Dendritic cell treated with granulocyte-macrophage colony-stimulating factor and Interleukin-4, amounts not matched to agents 40 ng/mL and 50 ng/mL, for 4 days (primary cell): ENCODE measurements at regions not wholly inside any gene's neighbourhood (a gene's known extent, or its start where the extent isn't known, plus 50 kb on each side); places are given as distances from the start of the nearest gene placed in this dataset.

ENCODE experiments used
- H3K27ac Mint-ChIP-seq: one replicate; pipeline ENCODE4 v1.8.0; 2022; ENCODE audit warnings: mild to moderate bottlenecking, mixed read lengths
- H3K27me3 Mint-ChIP-seq: one replicate; pipeline ENCODE4 v1.8.0; 2022; ENCODE audit warnings: mild to moderate bottlenecking, mixed read lengths
- H3K36me3 Mint-ChIP-seq: one replicate; pipeline ENCODE4 v1.8.0; 2022; ENCODE audit warnings: low read depth, mixed read lengths
- H3K4me1 Mint-ChIP-seq: one replicate; pipeline ENCODE4 v1.8.0; 2022; ENCODE audit warnings: low read depth, mixed read lengths
- H3K4me3 Mint-ChIP-seq: one replicate; pipeline ENCODE4 v1.8.0; 2022; ENCODE audit warnings: mild to moderate bottlenecking, moderate library complexity, mixed read lengths
- H3K9me3 Mint-ChIP-seq: one replicate; pipeline ENCODE4 v1.8.0; 2022; ENCODE audit warnings: mixed read lengths
- intact Hi-C: fragments of 100-400 bp; cut with micrococcal nuclease; formaldehyde crosslinking; loops from one replicate; pipeline ENCODE4 v1.15.0; 2022

- H3K27me3 Mint-ChIP-seq = peaks cover 1% of the 10 kb centered on the region
- H3K4me3 Mint-ChIP-seq = no peak overlapping the region
- H3K36me3 Mint-ChIP-seq = no peaks in the 10 kb centered on the region
- no peak overlapping the region for H3K27ac Mint-ChIP-seq
- no peaks in the 10 kb centered on the region for H3K4me1 Mint-ChIP-seq
- intact Hi-C loops = loop anchor here (1.0 to 2.0 kb wide), 3 partner anchors 33 to 161 kb away; no protein-coding TSS in a partner anchor
- no peaks in the 10 kb centered on the region for H3K9me3 Mint-ChIP-seq
Measured at GRCh38 chr6:152863618-152864326, 113.2 kb downstream of the VIP start.

GRCh38 chr6:152874267-152874666, 108.6 kb downstream of the FBXO5 start:
- intact Hi-C loops = no loop called here

GRCh38 chr6:152874846-152875568, 107.8 kb downstream of the FBXO5 start:
- Mint-ChIP-seq H3K27ac (no peak overlapping the region), H3K36me3 (no peaks in the 10 kb centered on the region), H3K27me3 (no peaks in the 10 kb centered on the region), H3K4me3 (no peak overlapping the region), H3K9me3 (peaks cover 11% of the 10 kb centered on the region), H3K4me1 (peaks cover 7% of the 10 kb centered on the region)
- intact Hi-C loops = no loop called here

More at GRCh38 chr6:152874267-152874666, 108.6 kb downstream of the FBXO5 start:
- Mint-ChIP-seq H3K27me3 (no peaks in the 10 kb centered on the region), H3K27ac (no peak overlapping the region), H3K36me3 (no peaks in the 10 kb centered on the region), H3K4me1 (no peaks in the 10 kb centered on the region), H3K4me3 (no peak overlapping the region), H3K9me3 (peaks cover 3% of the 10 kb centered on the region)

- intact Hi-C loops = no loop called here
- Mint-ChIP-seq H3K4me3 (no peak overlapping the region), H3K9me3 (peaks cover 49% of the 10 kb centered on the region), H3K4me1 (peaks cover 7% of the 10 kb centered on the region), H3K27me3 (no peaks in the 10 kb centered on the region), H3K27ac (no peak overlapping the region), H3K36me3 (no peaks in the 10 kb centered on the region)
Measured at GRCh38 chr6:152879681-152880080, 103.2 kb downstream of the FBXO5 start.

- no peak overlapping the region for H3K27ac Mint-ChIP-seq
- no peak overlapping the region for H3K4me3 Mint-ChIP-seq
- H3K9me3 Mint-ChIP-seq = no peaks in the 10 kb centered on the region
- no peaks in the 10 kb centered on the region for H3K36me3 Mint-ChIP-seq
- H3K4me1 Mint-ChIP-seq = no peaks in the 10 kb centered on the region
- no peaks in the 10 kb centered on the region for H3K27me3 Mint-ChIP-seq
- intact Hi-C loops = no loop called here
Measured at GRCh38 chr6:152893187-152893586, 89.7 kb downstream of the FBXO5 start.

GRCh38 chr6:152896923-152897322, 85.9 kb downstream of the FBXO5 start:
- Mint-ChIP-seq H3K27me3 (no peaks in the 10 kb centered on the region), H3K27ac (no peak overlapping the region), H3K36me3 (no peaks in the 10 kb centered on the region), H3K4me1 (no peaks in the 10 kb centered on the region), H3K4me3 (no peak overlapping the region), H3K9me3 (no peaks in the 10 kb centered on the region)
- intact Hi-C loops = loop anchor here (2.0 kb wide), 1 partner anchor 32 kb away; no protein-coding TSS in a partner anchor

GRCh38 chr6:152897807-152898399, 84.9 kb downstream of the FBXO5 start:
- Mint-ChIP-seq H3K27me3 (no peaks in the 10 kb centered on the region), H3K4me3 (no peak overlapping the region), H3K36me3 (no peaks in the 10 kb centered on the region), H3K4me1 (no peaks in the 10 kb centered on the region), H3K27ac (no peak overlapping the region), H3K9me3 (no peaks in the 10 kb centered on the region)
- intact Hi-C loops = loop anchor here (2.0 kb wide), 1 partner anchor 33 kb away; no protein-coding TSS in a partner anchor

- H3K27ac Mint-ChIP-seq = no peak overlapping the region
- H3K4me3 Mint-ChIP-seq = no peak overlapping the region
- no peaks in the 10 kb centered on the region for H3K27me3 Mint-ChIP-seq
- intact Hi-C loops = no loop called here
- H3K36me3 Mint-ChIP-seq = no peaks in the 10 kb centered on the region
- H3K9me3 Mint-ChIP-seq = no peaks in the 10 kb centered on the region
- H3K4me1 Mint-ChIP-seq = no peaks in the 10 kb centered on the region
Measured at GRCh38 chr6:152904678-152905077, 78.2 kb downstream of the FBXO5 start.

- Mint-ChIP-seq H3K4me1 (no peaks in the 10 kb centered on the region), H3K9me3 (no peaks in the 10 kb centered on the region), H3K36me3 (no peaks in the 10 kb centered on the region), H3K4me3 (no peak overlapping the region), H3K27me3 (no peaks in the 10 kb centered on the region), H3K27ac (no peak overlapping the region)
- intact Hi-C loops = no loop called here
Measured at GRCh38 chr6:152905551-152906299, 77.1 kb downstream of the FBXO5 start.

- H3K4me1 Mint-ChIP-seq = no peaks in the 10 kb centered on the region
- H3K9me3 Mint-ChIP-seq = peaks cover 12% of the 10 kb centered on the region
- H3K27ac Mint-ChIP-seq = no peak overlapping the region
- H3K36me3 Mint-ChIP-seq = no peaks in the 10 kb centered on the region
- intact Hi-C loops = no loop called here
- no peaks in the 10 kb centered on the region for H3K27me3 Mint-ChIP-seq
- no peak overlapping the region for H3K4me3 Mint-ChIP-seq
Measured at GRCh38 chr6:152909241-152909640, 73.6 kb downstream of the FBXO5 start.

- Mint-ChIP-seq H3K4me1 (no peaks in the 10 kb centered on the region), H3K27ac (no peak overlapping the region), H3K27me3 (no peaks in the 10 kb centered on the region), H3K4me3 (no peak overlapping the region), H3K36me3 (no peaks in the 10 kb centered on the region), H3K9me3 (peaks cover 22% of the 10 kb centered on the region)
- intact Hi-C loops = no loop called here
Measured at GRCh38 chr6:152916035-152916434, 66.8 kb downstream of the FBXO5 start.

GRCh38 chr6:152918991-152919390, 63.9 kb downstream of the FBXO5 start:
- no peak overlapping the region for H3K27ac Mint-ChIP-seq
- H3K9me3 Mint-ChIP-seq = peaks cover 12% of the 10 kb centered on the region
- no peak overlapping the region for H3K4me3 Mint-ChIP-seq
- H3K27me3 Mint-ChIP-seq = no peaks in the 10 kb centered on the region
- intact Hi-C loops = no loop called here
- H3K36me3 Mint-ChIP-seq = no peaks in the 10 kb centered on the region
- H3K4me1 Mint-ChIP-seq = no peaks in the 10 kb centered on the region

GRCh38 chr6:152920016-152920415, 62.8 kb downstream of the FBXO5 start:
- no peaks in the 10 kb centered on the region for H3K27me3 Mint-ChIP-seq
- H3K36me3 Mint-ChIP-seq = no peaks in the 10 kb centered on the region

More at GRCh38 chr6:152920016-152920415, 62.8 kb downstream of the FBXO5 start:
- Mint-ChIP-seq H3K27ac (no peak overlapping the region), H3K4me3 (no peak overlapping the region), H3K9me3 (peaks cover 2% of the 10 kb centered on the region), H3K4me1 (no peaks in the 10 kb centered on the region)
- intact Hi-C loops = no loop called here
